ENCODE measurements at regions not wholly inside any gene's neighbourhood (a gene's known extent, or its start where the extent isn't known, plus 50 kb on each side); places are given as distances from the start of the nearest gene placed in this dataset.

GRCh38 chr2:129893244-129893643 lies 86.2 kb upstream of the RAB6C start:
- Histone ChIP-seq H3K27me3 (ENCODE audit: insufficient read depth in 3 of 3, low read length in 2 of 3) (peaks cover 0 to 2% (median 0%) of the 10 kb centered on the region in 3 donors), H3K4me1 (no peaks in the 10 kb centered on the region), H3K4me3 (no peak overlapping the region), H3K27ac (no peak overlapping the region), H3K36me3 (ENCODE audit: insufficient read depth in 1 of 2, low read depth in 1 of 2) (no peaks in the 10 kb centered on the region), H3K9me3 (no peaks in the 10 kb centered on the region)
- intact Hi-C loops (cut with DNase I) = no loop called here
- DNase-seq (no peak), ATAC-seq (no peak)
- WGBS, 3 donors = 77 to 81% (median 80%) methylated on average over 8 of the region's 8 CpGs
- TF ChIP-seq CTCF (IDR thresholded peaks at IDR 0.05) = no peak

- H3K4me1 ChIP-seq = no peaks in the 10 kb centered on the region
- H3K27me3 ChIP-seq (ENCODE audit: insufficient read depth in 3 of 3, low read length in 2 of 3) = peaks cover 0 to 2% (median 0%) of the 10 kb centered on the region in 3 donors
- DNase-seq = no peak
- 77 to 78% (median 78%) methylated on average over 8 of the region's 8 CpGs for WGBS, 3 donors
- peaks cover 7% of the 10 kb centered on the region for H3K9me3 ChIP-seq
- no peak overlapping the region for H3K4me3 ChIP-seq
- no peak overlapping the region for H3K27ac ChIP-seq
- intact Hi-C loops (cut with DNase I) = no loop called here
- ATAC-seq = no peak
- TF ChIP-seq CTCF (IDR thresholded peaks at IDR 0.05) = no peak
- H3K36me3 ChIP-seq (ENCODE audit: insufficient read depth in 1 of 2, low read depth in 1 of 2) = no peaks in the 10 kb centered on the region
These were observed 84.8 kb upstream of the RAB6C start for GRCh38 chr2:129894616-129895015.

- ATAC-seq (no peak), DNase-seq (no peak)
- intact Hi-C loops (cut with DNase I) = no loop called here
- Histone ChIP-seq H3K27ac (no peak overlapping the region), H3K4me3 (no peak overlapping the region), H3K4me1 (no peaks in the 10 kb centered on the region), H3K9me3 (peaks cover 7% of the 10 kb centered on the region), H3K36me3 (ENCODE audit: insufficient read depth in 1 of 2, low read depth in 1 of 2) (no peaks in the 10 kb centered on the region), H3K27me3 (ENCODE audit: insufficient read depth in 3 of 3, low read length in 2 of 3) (peaks cover 0 to 2% (median 0%) of the 10 kb centered on the region in 3 donors)
- WGBS, 3 donors = 81 to 93% (median 83%) methylated on average over 3 to 5 of the region's 5 CpGs
- no peak for TF ChIP-seq CTCF (IDR thresholded peaks at IDR 0.05)
These were observed 84.4 kb upstream of the RAB6C start for GRCh38 chr2:129895061-129895460.

GRCh38 chr2:129895526-129896082 lies 83.9 kb upstream of the RAB6C start:
- no peaks in the 10 kb centered on the region for H3K36me3 ChIP-seq (ENCODE audit: insufficient read depth in 1 of 2, low read depth in 1 of 2)
- WGBS, 3 donors = 74 to 86% (median 76%) methylated on average over 2 of the region's 2 CpGs
- TF ChIP-seq CTCF (IDR thresholded peaks at IDR 0.05) = no peak
- ATAC-seq (no peak), DNase-seq (no peak)
- intact Hi-C loops (cut with DNase I) = no loop called here
- peaks cover 0 to 2% (median 0%) of the 10 kb centered on the region in 3 donors for H3K27me3 ChIP-seq (ENCODE audit: insufficient read depth in 3 of 3, low read length in 2 of 3)
- peaks cover 7% of the 10 kb centered on the region for H3K9me3 ChIP-seq
- no peaks in the 10 kb centered on the region for H3K4me1 ChIP-seq
- no peak overlapping the region for H3K27ac ChIP-seq
- H3K4me3 ChIP-seq = no peak overlapping the region

Measured in psoas muscle (tissue), 7 donors.